GM21576 (cell line): ENCODE measurements at regions not wholly inside any gene's neighbourhood (a gene's known extent, or its start where the extent isn't known, plus 50 kb on each side); places are given as distances from the start of the nearest gene placed in this dataset.
A peak's percentile ranks its signal among the peaks of the same experiment; 100 is the strongest.

ENCODE experiments used
- ATAC-seq: cut with Tn5 transposase; IDR thresholded peaks from one replicate; pipeline ENCODE4 v1.9.1; 2021; ENCODE audit warnings: mild to moderate bottlenecking, moderate library complexity; ENCODE audit not compliant: unreplicated experiment

GRCh38 chr9:90249094-90249493 is 393.5 kb downstream of the DIRAS2 start:
- no peak for ATAC-seq

- ATAC-seq = no peak
Measured at GRCh38 chr9:90251316-90251715, 391.3 kb downstream of the DIRAS2 start.

GRCh38 chr9:90256345-90256744 is 386.3 kb downstream of the DIRAS2 start:
- no peak for ATAC-seq

- ATAC-seq = peak; percentile 72
Measured at GRCh38 chr9:90259311-90260246, 383.0 kb downstream of the DIRAS2 start.

GRCh38 chr9:90261698-90262097 is 380.9 kb downstream of the DIRAS2 start:
- no peak for ATAC-seq

GRCh38 chr9:90268613-90269012 is 374.0 kb downstream of the DIRAS2 start:
- ATAC-seq = no peak

GRCh38 chr9:90271707-90272106 is 370.9 kb downstream of the DIRAS2 start:
- no peak for ATAC-seq

GRCh38 chr9:90274725-90275124 is 367.9 kb downstream of the DIRAS2 start:
- no peak for ATAC-seq

- ATAC-seq = no peak
Measured at GRCh38 chr9:90285946-90286345, 356.7 kb downstream of the DIRAS2 start.

GRCh38 chr9:90287567-90288274 is 354.9 kb downstream of the DIRAS2 start:
- ATAC-seq = peak; percentile 92

- no peak for ATAC-seq
Measured at GRCh38 chr9:90288275-90288639, 354.4 kb downstream of the DIRAS2 start.

GRCh38 chr9:90290716-90291485 is 351.7 kb downstream of the DIRAS2 start:
- no peak for ATAC-seq

- ATAC-seq = no peak
Measured at GRCh38 chr9:90296539-90296938, 346.1 kb downstream of the DIRAS2 start.

GRCh38 chr9:90299968-90300367 is 342.7 kb downstream of the DIRAS2 start:
- no peak for ATAC-seq

GRCh38 chr9:90300611-90301276 is 341.9 kb downstream of the DIRAS2 start:
- no peak for ATAC-seq

- no peak for ATAC-seq
Measured at GRCh38 chr9:90301277-90301653, 341.4 kb downstream of the DIRAS2 start.

- no peak for ATAC-seq
Measured at GRCh38 chr9:90303655-90304054, 339.0 kb downstream of the DIRAS2 start.

- ATAC-seq = no peak
Measured at GRCh38 chr9:90306158-90306557, 336.5 kb downstream of the DIRAS2 start.

GRCh38 chr9:90307167-90307833 is 335.3 kb downstream of the DIRAS2 start:
- ATAC-seq = no peak

- no peak for ATAC-seq
Measured at GRCh38 chr9:90307891-90308290, 334.7 kb downstream of the DIRAS2 start.
